HEK293 (cell line): ENCODE measurements at regions not wholly inside any gene's neighbourhood (a gene's known extent, or its start where the extent isn't known, plus 50 kb on each side); places are given as distances from the start of the nearest gene placed in this dataset.

Experiments
- CTCF ChIA-PET: fragments of 350-600 bp; formaldehyde crosslinking; extraction: SDS; loops from one replicate; lab custom pipeline; 2021; ENCODE audit warnings: antibody characterized with exemption; lab: Yijun Ruan, JAX
- POLR2A ChIA-PET: fragments of 300-600 bp; formaldehyde crosslinking; extraction: SDS; loops from one replicate; lab custom pipeline; 2020; ENCODE audit warnings: antibody characterized with exemption, inconsistent platforms; lab: Yijun Ruan, JAX
- H3K27ac ChIP-seq: fragments of 200-500 bp; sonication (Bioruptor generic); 2 replicates; pipeline ENCODE4 v1.5.1; 2014; ENCODE audit warnings: low read depth, low read length, control low read depth, inconsistent platforms; ENCODE audit errors: extremely low read depth
- H3K36me3 ChIP-seq, 2 experiments: fragments of 200-500 bp in 1 of 2; sonication (Bioruptor generic) in 1 of 2; 1 replicate in 1 of 2; 2 replicates in 1 of 2; pipeline ENCODE4 v1.5.1; 2014 to 2017; ENCODE audit warnings: inconsistent platforms in 2 of 2, low read length in 2 of 2; ENCODE audit not compliant: control insufficient read depth in 2 of 2, insufficient read depth in 1 of 2
- H3K4me1 ChIP-seq: fragments of 200-500 bp; sonication (Bioruptor generic); 2 replicates; pipeline ENCODE4 v1.5.1; 2014; ENCODE audit warnings: mild to moderate bottlenecking, low read length, inconsistent platforms; ENCODE audit not compliant: control insufficient read depth, insufficient read depth
- H3K4me3 ChIP-seq: 2 replicates; pipeline ENCODE4 v1.5.1; 2011; ENCODE audit warnings: low read depth, mild to moderate bottlenecking, control low read depth, low read length, moderate library complexity
- H3K9me3 ChIP-seq: fragments of 200-500 bp; sonication (Bioruptor generic); 2 replicates; pipeline ENCODE4 v1.5.1; 2014; ENCODE audit warnings: low read depth, low read length, inconsistent platforms; ENCODE audit not compliant: control insufficient read depth, insufficient read depth
- FEZF1 ChIP-seq: fragments of 450-650 bp; formaldehyde crosslinking; IDR thresholded peaks from 2 replicates; pipeline ENCODE4 v1.5.1; 2016; ENCODE audit warnings: missing biosample characterization, missing genetic modification characterization
- GLIS1 ChIP-seq: fragments of 450-650 bp; formaldehyde crosslinking; IDR thresholded peaks from 2 replicates; pipeline ENCODE4 v1.5.1; 2016; ENCODE audit warnings: missing biosample characterization, missing genetic modification characterization
- PRDM4 ChIP-seq: fragments of 450-650 bp; formaldehyde crosslinking; IDR thresholded peaks from 2 replicates; pipeline ENCODE4 v1.5.1; 2017; ENCODE audit warnings: missing biosample characterization, missing genetic modification characterization
- ZBTB10 ChIP-seq: fragments of 450-650 bp; formaldehyde crosslinking; IDR thresholded peaks from 2 replicates; pipeline ENCODE4 v1.5.1; 2016; ENCODE audit warnings: missing biosample characterization, missing genetic modification characterization
- ZBTB26 ChIP-seq: fragments of 450-650 bp; formaldehyde crosslinking; optimal IDR thresholded peaks from 2 replicates; pipeline ENCODE3; 2016; ENCODE audit warnings: missing biosample characterization, mild to moderate bottlenecking, missing genetic modification characterization
- ZFP3 ChIP-seq: fragments of 450-650 bp; formaldehyde crosslinking; IDR thresholded peaks from 2 replicates; pipeline ENCODE4 v1.5.1; 2016; ENCODE audit warnings: low read depth, missing biosample characterization, missing genetic modification characterization
- ZNF19 ChIP-seq: fragments of 450-650 bp; formaldehyde crosslinking; IDR thresholded peaks from 2 replicates; pipeline ENCODE4; 2016; ENCODE audit warnings: missing biosample characterization, missing genetic modification characterization, low read depth
- ZNF341 ChIP-seq: fragments of 450-650 bp; formaldehyde crosslinking; IDR thresholded peaks from 2 replicates; pipeline ENCODE4; 2016; ENCODE audit warnings: low read depth, missing biosample characterization, missing genetic modification characterization
- ZNF610 ChIP-seq: fragments of 450-650 bp; formaldehyde crosslinking; IDR thresholded peaks from 2 replicates; pipeline ENCODE4 v1.5.1; 2016; ENCODE audit warnings: missing biosample characterization, missing genetic modification characterization, borderline replicate concordance
- ZNF621 ChIP-seq: fragments of 450-650 bp; formaldehyde crosslinking; IDR thresholded peaks from 2 replicates; pipeline ENCODE4 v1.5.1; 2017; ENCODE audit warnings: missing biosample characterization, missing genetic modification characterization
- ZNF792 ChIP-seq: fragments of 450-650 bp; formaldehyde crosslinking; IDR thresholded peaks from 2 replicates; pipeline ENCODE4 v1.5.1; 2016; ENCODE audit warnings: missing biosample characterization, missing genetic modification characterization
- ZNF837 ChIP-seq: fragments of 450-650 bp; formaldehyde crosslinking; IDR thresholded peaks from 2 replicates; pipeline ENCODE4 v1.5.1; 2016; ENCODE audit warnings: missing biosample characterization, missing genetic modification characterization
- TF ChIP-seq, protein P1 (sequence below): fragments of 450-650 bp; formaldehyde crosslinking; IDR thresholded peaks from 2 replicates; pipeline ENCODE4 v1.5.1; 2016; ENCODE audit warnings: missing biosample characterization, missing genetic modification characterization
- TF ChIP-seq, protein P2 (sequence below): fragments of 450-650 bp; IDR thresholded peaks from 2 replicates; pipeline ENCODE4 v1.5.1; 2018; ENCODE audit warnings: missing biosample characterization, mild to moderate bottlenecking, missing genetic modification characterization

DNA sequence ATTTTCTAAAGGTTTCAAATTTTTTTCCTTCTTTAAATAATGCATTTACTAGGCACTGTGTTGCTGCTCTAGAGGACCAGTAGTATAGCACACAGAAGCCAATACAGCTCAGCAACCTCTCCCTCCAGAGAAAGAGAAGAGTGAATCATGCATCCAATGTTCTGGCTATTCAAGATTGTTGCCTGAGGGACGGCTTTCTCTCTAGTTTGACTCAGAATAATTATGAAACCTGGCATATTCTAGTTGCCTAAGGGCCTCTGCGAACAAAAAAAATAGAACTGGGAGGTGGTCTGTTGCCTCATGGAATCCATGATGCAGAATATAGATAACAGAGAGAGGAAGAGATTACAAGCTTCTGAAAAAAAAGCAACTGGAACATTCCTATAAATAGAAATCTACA is 1233.3 kb upstream of the PABPC4L start:
- H3K9me3 ChIP-seq: no peaks in the 10 kb centered on the region
- CTCF ChIA-PET: interaction anchor here (0.6 kb wide), 1 partner anchor 317 kb away, joined by 3 read pairs; no protein-coding TSS in a partner anchor
- H3K4me1 ChIP-seq: no peaks in the 10 kb centered on the region
- H3K27ac ChIP-seq: no peak overlapping the region
- no peaks in the 10 kb centered on the region for H3K36me3 ChIP-seq
- TF ChIP-seq ZNF610 (tag by site-specific recombination): no peak
- TF ChIP-seq GLIS1: no peak
- no peak for TF ChIP-seq ZNF341 (tag by site-specific recombination)
- TF ChIP-seq PRDM4 (tag by site-specific recombination): no peak
- TF ChIP-seq FEZF1: no peak
- TF ChIP-seq ZFP3 (tag by site-specific recombination): no peak
- no peak for TF ChIP-seq ZBTB26 (tag by site-specific recombination)
- H3K4me3 ChIP-seq: no peak overlapping the region
- POLR2A ChIA-PET: no interaction called here

DNA sequence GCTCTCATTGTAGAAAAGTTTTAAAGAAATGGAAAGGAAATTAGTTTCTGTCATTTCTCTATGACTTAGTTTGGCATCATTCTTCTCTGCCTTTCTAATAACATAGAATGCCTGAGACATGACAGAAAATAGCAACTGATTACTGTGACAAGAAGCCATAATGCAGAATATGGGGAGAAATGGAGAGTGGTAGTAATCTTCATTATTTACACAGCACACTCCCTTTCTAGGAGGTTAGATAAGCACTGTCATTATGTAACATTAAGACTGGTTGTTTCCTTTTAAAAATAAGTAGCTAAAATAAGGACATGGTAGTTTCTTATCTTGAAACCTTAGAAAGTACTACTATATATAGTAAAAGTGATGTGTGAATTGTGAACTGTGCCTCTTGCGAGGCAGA is 1227.9 kb upstream of the PABPC4L start:
- Histone ChIP-seq H3K4me1 (no peaks in the 10 kb centered on the region), H3K36me3 (no peaks in the 10 kb centered on the region), H3K9me3 (no peaks in the 10 kb centered on the region), H3K4me3 (no peak overlapping the region), H3K27ac (no peak overlapping the region)
- ChIA-PET POLR2A (no interaction called here), CTCF (no interaction called here)
- TF ChIP-seq ZNF19 (tag by site-specific recombination): no peak
- TF ChIP-seq, protein P1, sequence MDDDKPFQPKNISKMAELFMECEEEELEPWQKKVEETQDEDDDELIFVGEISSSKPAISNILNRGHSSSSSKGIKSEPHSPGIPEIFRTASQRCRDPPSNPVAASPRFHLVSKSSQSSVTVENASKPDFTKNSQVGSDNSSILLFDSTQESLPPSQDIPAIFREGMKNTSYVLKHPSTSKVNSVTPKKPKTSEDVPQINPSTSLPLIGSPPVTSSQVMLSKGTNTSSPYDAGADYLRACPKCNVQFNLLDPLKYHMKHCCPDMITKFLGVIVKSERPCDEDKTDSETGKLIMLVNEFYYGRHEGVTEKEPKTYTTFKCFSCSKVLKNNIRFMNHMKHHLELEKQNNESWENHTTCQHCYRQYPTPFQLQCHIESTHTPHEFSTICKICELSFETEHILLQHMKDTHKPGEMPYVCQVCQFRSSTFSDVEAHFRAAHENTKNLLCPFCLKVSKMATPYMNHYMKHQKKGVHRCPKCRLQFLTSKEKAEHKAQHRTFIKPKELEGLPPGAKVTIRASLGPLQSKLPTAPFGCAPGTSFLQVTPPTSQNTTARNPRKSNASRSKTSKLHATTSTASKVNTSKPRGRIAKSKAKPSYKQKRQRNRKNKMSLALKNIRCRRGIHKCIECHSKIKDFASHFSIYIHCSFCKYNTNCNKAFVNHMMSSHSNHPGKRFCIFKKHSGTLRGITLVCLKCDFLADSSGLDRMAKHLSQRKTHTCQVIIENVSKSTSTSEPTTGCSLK: no peak
- no peak for TF ChIP-seq ZBTB10 (tag by site-specific recombination)
- no peak for TF ChIP-seq ZNF792 (tag by site-specific recombination)
- TF ChIP-seq, protein P2, sequence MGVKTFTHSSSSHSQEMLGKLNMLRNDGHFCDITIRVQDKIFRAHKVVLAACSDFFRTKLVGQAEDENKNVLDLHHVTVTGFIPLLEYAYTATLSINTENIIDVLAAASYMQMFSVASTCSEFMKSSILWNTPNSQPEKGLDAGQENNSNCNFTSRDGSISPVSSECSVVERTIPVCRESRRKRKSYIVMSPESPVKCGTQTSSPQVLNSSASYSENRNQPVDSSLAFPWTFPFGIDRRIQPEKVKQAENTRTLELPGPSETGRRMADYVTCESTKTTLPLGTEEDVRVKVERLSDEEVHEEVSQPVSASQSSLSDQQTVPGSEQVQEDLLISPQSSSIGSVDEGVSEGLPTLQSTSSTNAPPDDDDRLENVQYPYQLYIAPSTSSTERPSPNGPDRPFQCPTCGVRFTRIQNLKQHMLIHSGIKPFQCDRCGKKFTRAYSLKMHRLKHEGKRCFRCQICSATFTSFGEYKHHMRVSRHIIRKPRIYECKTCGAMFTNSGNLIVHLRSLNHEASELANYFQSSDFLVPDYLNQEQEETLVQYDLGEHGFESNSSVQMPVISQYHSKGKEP (tag by site-specific recombination): no peak
- no peak for TF ChIP-seq ZNF837 (tag by site-specific recombination)
- no peak for TF ChIP-seq ZNF621 (tag by site-specific recombination)
